PC-9 (cell line): ENCODE measurements at regions not wholly inside any gene's neighbourhood (a gene's known extent, or its start where the extent isn't known, plus 50 kb on each side); places are given as distances from the start of the nearest gene placed in this dataset.

Experiments used
- CTCF ChIP-seq: fragments of 200-600 bp; sonication (generic); conservative IDR thresholded peaks from 2 replicates; pipeline ENCODE4 v1.6.1; 2017; ENCODE audit warnings: mixed run types, antibody characterized with exemption, mild to moderate bottlenecking, moderate library complexity
- EZH2 ChIP-seq: fragments of 200-600 bp; sonication (generic); IDR thresholded peaks from 2 replicates; pipeline ENCODE4 v1.8.0; 2017; ENCODE audit warnings: antibody characterized with exemption, low read depth

- TF ChIP-seq CTCF (no peak), EZH2 (no peak)
These were observed 348.3 kb downstream of the FRK start for GRCh38 chr6:115712291-115712961.
